Umbilical cord (tissue), 1 donor: ENCODE measurements at regions not wholly inside any gene's neighbourhood (a gene's known extent, or its start where the extent isn't known, plus 50 kb on each side); places are given as distances from the start of the nearest gene placed in this dataset.
"Not testable (repeated sequence)": the region's sequence is repeated elsewhere in the genome, so short reads cannot be mapped to it uniquely, and the experiment has no call there.

ENCODE experiments used
- DNase-seq: peaks from one replicate; pipeline ENCODE4 v3.0.0-alpha.2; 2015; ENCODE audit warnings: low spot score

GRCh38 chr4:20050768-20051167 is 200.9 kb upstream of the SLIT2 start:
- DNase-seq, result no peak

GRCh38 chr4:20049889-20050288 is 201.8 kb upstream of the SLIT2 start:
- DNase-seq, result peak; percentile 18

GRCh38 chr4:20046931-20047677 is 204.6 kb upstream of the SLIT2 start:
- DNase-seq, result no peak

GRCh38 chr4:20046179-20046578 is 205.5 kb upstream of the SLIT2 start:
- DNase-seq, result no peak

- peak; percentile 23 for DNase-seq
These were observed 206.7 kb upstream of the SLIT2 start for GRCh38 chr4:20044966-20045365.

GRCh38 chr4:20044502-20044911 is 207.2 kb upstream of the SLIT2 start:
- DNase-seq, result peak; percentile 91

- DNase-seq, result peak; percentile 72
These were observed 207.7 kb upstream of the SLIT2 start for GRCh38 chr4:20043991-20044390.

- DNase-seq, result no peak
These were observed 208.9 kb upstream of the SLIT2 start for GRCh38 chr4:20042769-20043168.

GRCh38 chr4:20041839-20042407 is 209.8 kb upstream of the SLIT2 start:
- DNase-seq, result no peak

GRCh38 chr4:20037745-20038144 is 214.0 kb upstream of the SLIT2 start:
- no peak for DNase-seq

GRCh38 chr4:20030108-20030507 is 221.6 kb upstream of the SLIT2 start:
- no peak for DNase-seq

- no peak for DNase-seq
These were observed 223.1 kb upstream of the SLIT2 start for GRCh38 chr4:20028645-20029044.

- DNase-seq, result peak; percentile 18
These were observed 225.2 kb upstream of the SLIT2 start for GRCh38 chr4:20026456-20026855.

- DNase-seq, result no peak
These were observed 229.2 kb upstream of the SLIT2 start for GRCh38 chr4:20022471-20022870.

- DNase-seq, result no peak
These were observed 231.6 kb upstream of the SLIT2 start for GRCh38 chr4:20020056-20020455.

GRCh38 chr4:20019310-20020015 is 232.2 kb upstream of the SLIT2 start:
- no peak for DNase-seq

GRCh38 chr4:20017777-20018115 is 234.0 kb upstream of the SLIT2 start:
- DNase-seq, result peak; percentile 48

- peak; percentile 93 for DNase-seq
These were observed 234.5 kb upstream of the SLIT2 start for GRCh38 chr4:20017070-20017776.

GRCh38 chr4:20015636-20016224 is 236.0 kb upstream of the SLIT2 start:
- no peak for DNase-seq

GRCh38 chr4:20003836-20004558 is 247.7 kb upstream of the SLIT2 start:
- not testable (repeated sequence) for DNase-seq

- DNase-seq, result no peak
These were observed 251.8 kb upstream of the SLIT2 start for GRCh38 chr4:19999775-20000414.
